ENCODE measurements at regions not wholly inside any gene's neighbourhood (a gene's known extent, or its start where the extent isn't known, plus 50 kb on each side); places are given as distances from the start of the nearest gene placed in this dataset.

DNA sequence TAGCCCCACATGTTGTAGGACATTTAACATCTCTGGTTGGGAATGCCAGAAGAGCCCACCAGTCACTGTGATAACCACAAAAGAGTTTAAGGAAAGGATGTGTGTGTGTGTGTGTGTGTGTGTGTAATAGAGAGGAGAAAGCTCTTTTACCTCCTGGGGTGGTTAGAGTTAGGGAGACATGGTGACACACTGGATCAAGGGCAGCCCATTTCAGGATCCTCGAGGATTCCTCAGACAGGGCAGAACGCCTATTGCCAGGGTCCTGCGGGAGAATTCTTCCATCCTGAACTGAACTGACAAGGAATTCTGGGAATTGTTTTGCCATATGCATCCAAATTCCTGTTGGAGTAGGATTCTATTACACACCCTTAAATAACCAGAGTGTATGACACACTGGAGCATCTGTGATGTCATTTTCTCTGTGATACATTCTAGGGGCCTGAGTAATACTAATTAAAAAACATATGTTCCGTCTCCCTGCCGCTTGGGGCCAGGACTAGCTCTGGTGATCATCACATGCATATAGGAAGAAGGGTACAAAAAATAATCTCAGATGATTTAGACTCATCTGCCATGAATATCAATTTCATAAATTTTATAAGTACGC lies 156.4 kb upstream of the MMADHC start:
- no peak overlapping the region for H3K4me3 ChIP-seq (ENCODE audit: low read length)
- peak; percentile 96 for DNase-seq (ENCODE audit: low read depth)
- peak; percentile 37 for TF ChIP-seq CTCF (conservative IDR thresholded peaks at IDR 0.05; ENCODE audit: low read length)

- peak; percentile 98 for DNase-seq (ENCODE audit: low read depth)
- TF ChIP-seq CTCF (conservative IDR thresholded peaks at IDR 0.05; ENCODE audit: low read length): no peak
- no peak overlapping the region for H3K4me3 ChIP-seq (ENCODE audit: low read length)
Measured at GRCh38 chr2:149741646-149742045, 154.1 kb upstream of the MMADHC start.

DNA sequence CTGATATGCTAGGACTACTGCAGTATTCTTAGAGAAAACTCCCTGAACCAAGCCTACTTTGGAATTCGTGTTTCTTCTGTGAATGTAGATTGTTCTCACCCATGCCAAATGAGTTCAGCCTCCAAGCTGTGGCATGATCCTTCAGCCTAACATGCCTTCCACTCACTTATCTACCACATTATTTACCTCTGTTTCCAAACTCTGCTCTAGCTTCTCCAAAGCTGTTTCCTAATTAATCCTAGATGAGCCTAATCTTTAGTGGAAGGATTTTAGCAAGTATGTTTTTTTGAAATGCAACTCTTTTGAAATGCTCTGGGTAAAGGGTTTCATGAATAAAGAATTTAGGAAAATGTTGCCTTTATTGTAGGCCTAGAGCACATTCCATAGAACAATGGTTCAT lies 152.9 kb upstream of the MMADHC start:
- no peak overlapping the region for H3K4me3 ChIP-seq (ENCODE audit: low read length)
- no peak for DNase-seq (ENCODE audit: low read depth)
- TF ChIP-seq CTCF (conservative IDR thresholded peaks at IDR 0.05; ENCODE audit: low read length): no peak

GRCh38 chr2:149739883-149740265 lies 152.3 kb upstream of the MMADHC start:
- no peak overlapping the region for H3K4me3 ChIP-seq (ENCODE audit: low read length)
- no peak for DNase-seq (ENCODE audit: low read depth)
- no peak for TF ChIP-seq CTCF (conservative IDR thresholded peaks at IDR 0.05; ENCODE audit: low read length)

DNA sequence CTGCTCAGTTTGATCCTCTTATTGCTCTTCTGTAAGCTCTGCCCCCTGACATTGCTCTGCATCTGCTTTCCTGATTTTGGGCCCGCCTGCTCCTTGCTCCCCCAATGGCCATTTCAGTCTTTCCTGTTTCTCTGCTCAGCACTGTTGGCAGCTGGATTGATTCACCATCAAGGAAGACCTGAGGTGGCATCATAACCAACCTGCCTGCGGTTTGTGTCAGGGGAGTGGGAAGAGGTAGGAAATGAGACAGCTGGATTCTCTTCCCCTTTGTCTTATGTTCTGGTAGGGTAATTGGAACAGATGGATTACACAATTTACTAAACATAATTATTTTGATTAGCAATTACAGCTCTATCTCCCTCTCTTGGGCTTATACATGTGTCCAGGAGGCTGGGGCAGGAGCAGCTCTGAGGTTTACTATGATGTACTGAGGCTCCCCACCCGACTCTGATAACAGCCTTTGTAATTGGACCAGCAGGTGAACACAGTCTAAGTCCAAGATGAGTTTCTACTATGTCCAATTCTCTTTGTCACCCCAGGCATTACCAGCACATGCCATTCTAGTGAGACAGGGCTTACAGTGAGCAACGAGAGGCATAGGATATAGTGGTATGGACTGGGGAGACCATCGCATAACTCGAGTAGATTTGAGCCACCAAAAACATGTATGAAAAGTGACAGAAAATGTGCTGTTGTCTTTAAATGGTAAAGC lies 151.8 kb upstream of the MMADHC start:
- DNase-seq (ENCODE audit: low read depth): no peak
- no peak overlapping the region for H3K4me3 ChIP-seq (ENCODE audit: low read length)
- TF ChIP-seq CTCF (conservative IDR thresholded peaks at IDR 0.05; ENCODE audit: low read length): no peak

DNA sequence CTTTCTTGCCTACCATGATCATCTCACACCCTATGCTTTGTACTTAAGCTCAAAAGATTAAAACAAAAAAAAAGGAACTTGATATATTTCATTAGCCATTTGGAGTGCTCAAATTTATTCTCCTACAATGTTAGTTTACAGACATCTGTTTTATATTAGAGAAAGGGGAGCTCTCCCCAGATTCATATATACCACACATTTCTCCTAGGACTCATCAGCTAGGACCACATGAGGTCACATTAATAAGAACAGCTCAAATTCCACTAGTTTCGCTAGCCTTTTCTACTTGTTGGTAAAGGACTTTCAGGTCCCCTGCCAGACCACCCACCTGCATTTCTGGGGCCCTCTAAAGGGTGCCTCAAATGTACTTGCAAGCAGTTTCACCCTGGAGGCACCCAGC lies 151.2 kb upstream of the MMADHC start:
- DNase-seq (ENCODE audit: low read depth): peak; percentile 46
- H3K4me3 ChIP-seq (ENCODE audit: low read length): no peak overlapping the region
- no peak for TF ChIP-seq CTCF (conservative IDR thresholded peaks at IDR 0.05; ENCODE audit: low read length)

DNA sequence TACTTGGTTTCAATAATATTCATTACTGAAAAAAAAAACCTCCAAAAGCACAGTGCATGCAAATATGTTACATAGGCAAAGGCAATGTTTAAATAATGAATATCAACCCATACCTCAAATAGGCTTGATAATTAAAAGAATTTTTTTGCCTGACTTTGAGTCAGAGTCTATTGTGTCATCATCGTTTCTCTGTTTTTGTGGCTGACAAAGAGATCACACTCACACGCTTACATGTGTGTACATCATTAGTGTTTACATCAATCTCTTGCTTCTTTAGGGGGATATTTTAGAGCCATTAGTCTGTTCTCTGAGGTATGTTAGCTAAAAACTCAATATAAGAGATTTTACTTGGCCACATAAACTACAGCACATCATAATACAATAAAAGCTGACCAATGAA lies 150.3 kb upstream of the MMADHC start:
- H3K4me3 ChIP-seq (ENCODE audit: low read length): no peak overlapping the region
- TF ChIP-seq CTCF (conservative IDR thresholded peaks at IDR 0.05; ENCODE audit: low read length): no peak
- DNase-seq (ENCODE audit: low read depth): no peak

Data from AG10803 (cell line).